Left ventricle myocardium inferior (tissue), 1 donor: ENCODE measurements at regions not wholly inside any gene's neighbourhood (a gene's known extent, or its start where the extent isn't known, plus 50 kb on each side); places are given as distances from the start of the nearest gene placed in this dataset.

Source experiments
- DNase-seq: peaks from one replicate; pipeline ENCODE4 v3.0.0-alpha.2; 2020
- H3K27ac ChIP-seq: fragments of 200-600 bp; replicated peaks from 2 replicates; pipeline ENCODE4 v1.8.0; 2021
- H3K27me3 ChIP-seq: fragments of 200-600 bp; 2 replicates; pipeline ENCODE4 v1.8.0; 2021; ENCODE audit warnings: low read depth
- H3K36me3 ChIP-seq: fragments of 200-600 bp; 2 replicates; pipeline ENCODE4 v1.8.0; 2021
- H3K4me1 ChIP-seq: fragments of 200-600 bp; 2 replicates; pipeline ENCODE4 v1.8.0; 2021
- H3K4me3 ChIP-seq: fragments of 200-600 bp; 2 replicates; pipeline ENCODE4 v1.8.0; 2021; ENCODE audit warnings: mild to moderate bottlenecking, moderate library complexity
- H3K9me3 ChIP-seq: fragments of 200-600 bp; replicated peaks from 2 replicates; pipeline ENCODE4 v1.8.0; 2021
- CTCF ChIP-seq: fragments of 200-600 bp; IDR thresholded peaks from 2 replicates; pipeline ENCODE4 v1.8.0; 2021; ENCODE audit warnings: antibody characterized with exemption, mild to moderate bottlenecking, borderline replicate concordance
- intact Hi-C: fragments of 100-400 bp; cut with micrococcal nuclease; formaldehyde crosslinking; loops from one replicate; pipeline ENCODE4 v1.11.0; 2022
- donor health status: DM: no; HTN: yes; CAD: no; lungs with severe emphysema.

DNA sequence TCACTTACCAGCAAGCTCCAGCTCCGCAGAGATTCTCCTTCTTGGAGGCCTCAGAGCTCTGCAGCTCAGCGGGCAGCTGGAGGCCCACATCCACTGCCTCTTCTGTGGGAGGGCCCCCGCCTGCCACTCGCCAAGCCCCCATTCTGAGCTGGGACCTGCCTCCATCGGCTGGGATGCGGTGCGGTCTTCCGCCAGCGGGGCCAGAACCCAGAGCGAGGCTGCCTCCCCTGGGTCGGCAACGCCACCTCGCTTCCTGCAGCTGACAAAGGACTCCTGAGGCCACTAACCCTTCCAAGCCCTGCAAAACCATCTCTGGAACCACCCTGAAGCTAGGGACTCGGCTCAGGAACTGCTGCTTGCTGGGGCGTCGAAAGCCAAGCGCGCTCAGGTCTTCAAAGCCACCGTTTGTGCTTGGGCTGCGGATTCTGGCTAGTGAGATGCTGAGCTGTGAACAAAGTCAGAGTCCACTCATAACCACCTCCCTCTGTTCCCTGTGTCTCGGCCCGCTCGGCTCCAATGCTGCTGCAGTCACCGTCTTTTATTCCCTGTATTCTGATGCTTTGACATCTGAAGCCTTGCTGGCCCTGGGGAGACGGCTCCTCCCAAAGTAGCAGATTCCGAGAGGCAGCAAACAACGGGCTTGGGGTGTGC, 174.3 kb downstream of the ENGASE start:
- no peak overlapping the region for H3K4me3 ChIP-seq
- no peaks in the 10 kb centered on the region for H3K9me3 ChIP-seq
- H3K27ac ChIP-seq = no peak overlapping the region
- no peaks in the 10 kb centered on the region for H3K4me1 ChIP-seq
- intact Hi-C loops = no loop called here
- peaks cover 82% of the 10 kb centered on the region for H3K27me3 ChIP-seq
- H3K36me3 ChIP-seq = no peaks in the 10 kb centered on the region
- no peak for DNase-seq
- TF ChIP-seq CTCF = no peak

DNA sequence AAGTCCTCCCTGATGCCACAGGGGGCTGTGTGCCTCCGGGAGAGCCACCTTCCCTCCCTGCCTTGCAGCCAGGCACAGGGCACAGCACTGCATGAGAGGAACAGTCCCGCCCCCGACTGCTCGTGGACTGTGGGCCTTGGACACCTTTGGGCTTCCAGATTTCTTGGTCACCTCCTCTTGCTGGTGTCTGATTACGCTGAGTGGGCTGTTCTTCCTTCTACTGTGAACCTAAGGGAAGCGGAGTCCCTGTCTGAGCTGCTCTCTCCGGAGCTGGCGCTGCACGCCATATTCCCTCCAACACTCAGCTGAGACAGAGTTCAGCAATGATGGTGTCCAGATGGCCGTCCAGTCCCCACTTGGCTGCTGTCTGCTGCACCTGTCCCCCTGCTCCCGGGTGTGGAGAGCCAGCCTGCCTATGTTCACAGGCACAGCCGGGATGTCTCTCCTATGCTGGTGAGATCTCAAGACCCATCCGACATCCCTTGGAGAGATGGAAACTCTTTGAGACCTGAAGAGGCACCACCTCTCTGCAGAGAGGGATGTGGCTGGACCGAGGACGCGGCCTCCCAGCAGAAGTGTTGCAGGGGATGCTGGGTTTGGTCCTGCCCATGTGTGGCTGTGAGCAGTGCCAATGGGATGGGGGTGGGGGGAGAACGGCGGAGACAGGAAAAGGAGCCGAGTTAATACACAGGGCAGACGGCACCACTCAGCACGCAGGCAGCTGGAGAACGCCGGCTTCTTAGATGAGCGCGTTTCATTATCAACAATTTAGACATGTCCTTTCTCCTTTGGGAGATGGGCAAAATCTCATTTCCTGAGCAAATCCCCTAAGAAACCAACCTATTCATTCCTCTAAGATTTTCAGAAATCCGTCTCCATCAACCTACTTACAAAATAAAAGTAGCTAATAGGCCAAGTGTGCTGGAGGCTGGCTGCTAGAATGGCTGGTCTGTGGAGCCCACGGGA, 171.9 kb downstream of the ENGASE start:
- Histone ChIP-seq H3K4me3 (no peak overlapping the region), H3K4me1 (no peaks in the 10 kb centered on the region), H3K27me3 (peaks cover 80% of the 10 kb centered on the region), H3K9me3 (peaks cover 3% of the 10 kb centered on the region), H3K36me3 (no peaks in the 10 kb centered on the region), H3K27ac (no peak overlapping the region)
- TF ChIP-seq CTCF = no peak
- no peak for DNase-seq
- intact Hi-C loops = no loop called here

GRCh38 chr17:79244665-79245064, 170.0 kb downstream of the ENGASE start:
- DNase-seq = no peak
- Histone ChIP-seq H3K27me3 (peaks cover 81% of the 10 kb centered on the region), H3K9me3 (peaks cover 5% of the 10 kb centered on the region), H3K4me1 (no peaks in the 10 kb centered on the region), H3K36me3 (no peaks in the 10 kb centered on the region), H3K27ac (no peak overlapping the region), H3K4me3 (no peak overlapping the region)
- no peak for TF ChIP-seq CTCF
- intact Hi-C loops = no loop called here

DNA sequence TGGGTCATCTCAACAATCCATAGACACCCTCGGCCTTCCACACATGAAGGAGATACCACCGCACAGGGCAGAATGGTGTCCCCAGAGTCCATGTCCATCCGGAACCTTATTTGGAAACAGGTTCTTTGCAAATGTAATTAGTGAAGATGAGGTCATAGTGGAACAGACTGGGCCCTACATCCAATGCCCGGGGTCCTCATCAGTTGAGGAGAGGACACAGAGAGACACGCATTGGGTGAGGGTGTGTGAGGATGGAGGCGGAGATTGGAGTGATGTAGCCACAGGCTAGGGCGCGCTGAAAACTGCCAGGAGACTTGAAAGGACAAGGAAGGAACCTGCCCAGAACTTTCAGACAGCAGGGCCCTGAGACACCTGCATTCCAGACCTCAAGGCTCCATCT, 169.4 kb downstream of the ENGASE start:
- Histone ChIP-seq H3K4me3 (no peak overlapping the region), H3K36me3 (no peaks in the 10 kb centered on the region), H3K4me1 (no peaks in the 10 kb centered on the region), H3K9me3 (peaks cover 5% of the 10 kb centered on the region), H3K27me3 (peaks cover 81% of the 10 kb centered on the region), H3K27ac (no peak overlapping the region)
- no peak for DNase-seq
- TF ChIP-seq CTCF = no peak
- intact Hi-C loops = no loop called here

GRCh38 chr17:79243603-79243990, 169.0 kb downstream of the ENGASE start:
- no peak for TF ChIP-seq CTCF

More at GRCh38 chr17:79243603-79243990, 169.0 kb downstream of the ENGASE start:
- Histone ChIP-seq H3K27me3 (peaks cover 81% of the 10 kb centered on the region), H3K4me3 (no peak overlapping the region), H3K4me1 (no peaks in the 10 kb centered on the region), H3K9me3 (peaks cover 5% of the 10 kb centered on the region), H3K36me3 (no peaks in the 10 kb centered on the region), H3K27ac (no peak overlapping the region)
- intact Hi-C loops = no loop called here
- DNase-seq = no peak
